Testis (tissue), 2 donors: ENCODE measurements at regions not wholly inside any gene's neighbourhood (a gene's known extent, or its start where the extent isn't known, plus 50 kb on each side); places are given as distances from the start of the nearest gene placed in this dataset.

Experiments used
- DNase-seq: peaks from one replicate; pipeline ENCODE4 v3.0.0-alpha.2; 2019
- H3K27ac ChIP-seq, 2 donors: fragments of 200-600 bp; sonication (generic); one replicate each; pipeline ENCODE4 v1.5.1; 2019
- H3K27me3 ChIP-seq: fragments of 200-600 bp; sonication (generic); one replicate; pipeline ENCODE4 v1.5.1; 2019
- H3K36me3 ChIP-seq: fragments of 200-600 bp; sonication (generic); one replicate; pipeline ENCODE4 v1.5.1; 2017; ENCODE audit warnings: low read depth; ENCODE audit errors: missing control alignments
- H3K4me1 ChIP-seq: fragments of 200-600 bp; sonication (generic); one replicate; pipeline ENCODE4 v1.5.1; 2019
- H3K4me3 ChIP-seq, 2 donors: fragments of 200-600 bp; sonication (generic); one replicate each; pipeline ENCODE4 v1.5.1; 2017 to 2019
- H3K9me3 ChIP-seq: fragments of 200-600 bp; sonication (generic); one replicate; pipeline ENCODE4 v1.5.1; 2017
- CTCF ChIP-seq, 3 experiments: fragments of 450-650 bp in 2 of 3; fragments of 200-600 bp in 1 of 3; sonication (generic) in 1 of 3; IDR thresholded peaks; one replicate each; pipeline ENCODE4 v1.5.1; 2016 to 2019; ENCODE audit warnings: antibody characterized with exemption in 3 of 3, mild to moderate bottlenecking in 2 of 3, moderate library complexity in 1 of 3
- POLR2A ChIP-seq: fragments of 450-650 bp; IDR thresholded peaks from one replicate; pipeline ENCODE4 v1.6.1; 2017; ENCODE audit warnings: antibody characterized with exemption, mild to moderate bottlenecking, moderate library complexity
- WGBS, 2 donors: methylation state at CpG; one replicate each; pipeline ENCODE4 v1.1.5; 2018; 5-methylcytosine and 5-hydroxymethylcytosine counted together
- intact Hi-C: fragments of 100-400 bp; cut with DNase I; formaldehyde crosslinking; loops from one replicate; pipeline ENCODE4 v1.15.1; 2023; ENCODE audit warnings: low total_unique reads

GRCh38 chr17:71276079-71276478 is 844.7 kb upstream of the SOX9 start:
- Histone ChIP-seq H3K36me3 (no peaks in the 10 kb centered on the region), H3K9me3 (no peaks in the 10 kb centered on the region), H3K4me1 (no peaks in the 10 kb centered on the region), H3K27ac (no peak overlapping the region), H3K4me3 (no peak overlapping the region), H3K27me3 (no peaks in the 10 kb centered on the region)
- TF ChIP-seq POLR2A (no peak), CTCF (IDR thresholded peaks at IDR 0.05) (no peak)
- WGBS, 2 donors, result 58 to 59% methylated on average over 6 of the region's 6 CpGs
- intact Hi-C loops, result no loop called here
- no peak for DNase-seq

DNA sequence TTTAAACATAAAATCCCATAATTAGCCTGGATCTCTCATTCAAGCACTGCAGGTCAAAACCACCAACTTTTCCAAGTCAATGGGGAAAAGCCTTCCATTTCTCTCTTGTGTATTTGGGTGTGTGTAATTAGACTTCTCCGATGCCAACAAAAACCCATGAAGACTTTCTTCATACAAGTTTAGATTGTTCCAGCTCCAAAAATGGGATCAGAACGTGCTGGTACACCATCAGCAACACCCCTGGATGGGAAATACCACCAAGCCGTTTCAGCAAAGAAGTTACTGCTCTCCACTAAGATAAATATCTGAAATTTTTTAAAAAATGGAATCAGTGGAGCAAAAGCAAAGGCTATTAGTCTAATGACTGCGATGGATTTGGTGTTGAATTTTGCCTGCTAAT is 837.3 kb upstream of the SOX9 start:
- 80 to 81% methylated on average over 4 of the region's 4 CpGs for WGBS, 2 donors
- no peak overlapping the region for H3K4me3 ChIP-seq
- H3K9me3 ChIP-seq, result no peaks in the 10 kb centered on the region
- TF ChIP-seq POLR2A, result no peak
- TF ChIP-seq CTCF (IDR thresholded peaks at IDR 0.05), result no peak
- H3K36me3 ChIP-seq, result no peaks in the 10 kb centered on the region
- intact Hi-C loops, result no loop called here
- DNase-seq, result no peak
- no peak overlapping the region for H3K27ac ChIP-seq
- H3K4me1 ChIP-seq, result no peaks in the 10 kb centered on the region
- H3K27me3 ChIP-seq, result no peaks in the 10 kb centered on the region

DNA sequence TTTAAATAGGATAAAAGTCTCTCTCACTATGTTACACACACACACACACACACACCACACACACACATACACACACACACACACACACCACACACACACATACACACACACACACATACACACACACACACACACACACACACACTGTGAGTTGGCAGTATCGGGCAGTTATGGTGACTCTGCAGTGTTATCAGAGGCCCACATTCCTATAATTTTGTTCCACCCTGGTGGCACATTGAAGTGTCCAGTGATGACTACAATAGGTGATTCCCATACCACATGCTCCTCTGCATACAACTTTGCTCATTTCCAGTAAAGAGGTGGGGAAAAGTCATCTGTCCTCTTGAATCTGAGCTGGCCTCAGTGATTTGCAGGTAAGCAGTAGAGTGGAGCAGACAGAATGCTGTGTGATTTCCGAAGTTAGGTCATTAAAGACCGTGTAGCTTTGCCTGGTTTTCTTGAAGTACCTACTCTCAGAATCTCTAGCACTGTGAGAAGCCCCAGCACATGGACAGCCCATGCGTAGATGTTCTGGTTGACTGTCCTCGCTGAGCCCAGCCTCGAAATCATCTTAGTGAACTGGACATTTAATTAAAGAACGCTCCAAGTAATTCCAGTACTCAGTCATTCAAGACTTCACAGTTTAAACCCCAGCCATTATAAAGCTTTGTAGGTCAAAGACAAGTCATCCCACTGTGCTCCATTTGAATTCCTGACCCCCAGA is 836.6 kb upstream of the SOX9 start:
- WGBS, 2 donors, result 91 to 94% methylated on average over 7 of the region's 7 CpGs
- Histone ChIP-seq H3K9me3 (no peaks in the 10 kb centered on the region), H3K27me3 (no peaks in the 10 kb centered on the region), H3K4me3 (no peak overlapping the region), H3K4me1 (no peaks in the 10 kb centered on the region), H3K36me3 (no peaks in the 10 kb centered on the region), H3K27ac (no peak overlapping the region)
- intact Hi-C loops, result no loop called here
- TF ChIP-seq CTCF (IDR thresholded peaks at IDR 0.05), result no peak
- no peak for TF ChIP-seq POLR2A
- no peak for DNase-seq

- Histone ChIP-seq H3K27ac (no peak overlapping the region), H3K4me1 (no peaks in the 10 kb centered on the region), H3K27me3 (no peaks in the 10 kb centered on the region), H3K36me3 (no peaks in the 10 kb centered on the region), H3K4me3 (no peak overlapping the region), H3K9me3 (no peaks in the 10 kb centered on the region)
- 61 to 67% methylated on average over 7 of the region's 7 CpGs for WGBS, 2 donors
- TF ChIP-seq POLR2A, result no peak
- TF ChIP-seq CTCF (IDR thresholded peaks at IDR 0.05), result no peak
- intact Hi-C loops, result no loop called here
- no peak for DNase-seq
These were observed 834.2 kb upstream of the SOX9 start for GRCh38 chr17:71286625-71287024.
